ENCODE measurements at regions not wholly inside any gene's neighbourhood (a gene's known extent, or its start where the extent isn't known, plus 50 kb on each side); places are given as distances from the start of the nearest gene placed in this dataset.

- TF ChIP-seq CHD2 (IDR thresholded peaks at IDR 0.05; ENCODE audit: low read length, partially characterized antibody) (no peak), PBX3 (IDR thresholded peaks at IDR 0.05) (no peak), HDAC2 (IDR thresholded peaks at IDR 0.05) (no peak), MAZ (IDR thresholded peaks at IDR 0.05; ENCODE audit: borderline replicate concordance, low read depth, low read length) (no peak), BHLHE40 (IDR thresholded peaks at IDR 0.05; ENCODE audit: low read depth, low read length) (no peak), CTCF (IDR thresholded peaks at IDR 0.05) (no peak), POLR2A (IDR thresholded peaks at IDR 0.05; ENCODE audit: low read length) (no peak), ESRRA (IDR thresholded peaks at IDR 0.05; ENCODE audit: borderline replicate concordance, low read length) (no peak), CBX8 (IDR thresholded peaks at IDR 0.05) (no peak), CEBPB (IDR thresholded peaks at IDR 0.05) (no peak), JUN (IDR thresholded peaks at IDR 0.05) (no peak), EP300 (IDR thresholded peaks at IDR 0.05) (no peak), BCL3 (IDR thresholded peaks at IDR 0.05) (no peak)
Measured at GRCh38 chr1:69129538-69129937, 438.2 kb upstream of the LRRC7 start.

All from A549 (cell line).